GM19023 (cell line): ENCODE measurements at regions not wholly inside any gene's neighbourhood (a gene's known extent, or its start where the extent isn't known, plus 50 kb on each side); places are given as distances from the start of the nearest gene placed in this dataset.

Source experiments
- ATAC-seq: cut with Tn5 transposase; IDR thresholded peaks from one replicate; pipeline ENCODE4 v1.9.1; 2021; ENCODE audit warnings: mild to moderate bottlenecking, moderate library complexity; ENCODE audit not compliant: unreplicated experiment

- ATAC-seq: no peak
Observed at GRCh38 chr5:135220394-135221186, 178.4 kb downstream of the MACROH2A1 start.

GRCh38 chr5:135219868-135220267, 179.2 kb downstream of the MACROH2A1 start:
- no peak for ATAC-seq

- ATAC-seq: no peak
Observed at GRCh38 chr5:135218790-135219568, 180.1 kb downstream of the MACROH2A1 start.

- no peak for ATAC-seq
Observed at GRCh38 chr5:135218486-135218755, 180.6 kb downstream of the MACROH2A1 start.

- ATAC-seq: no peak
Observed at GRCh38 chr5:135217669-135218485, 181.2 kb downstream of the MACROH2A1 start.

- ATAC-seq: no peak
Observed at GRCh38 chr5:135216471-135217343, 182.3 kb downstream of the MACROH2A1 start.

- ATAC-seq: no peak
Observed at GRCh38 chr5:135215617-135216470, 181.8 kb upstream of the PITX1 start.

- no peak for ATAC-seq
Observed at GRCh38 chr5:135214897-135215616, 181.0 kb upstream of the PITX1 start.

- no peak for ATAC-seq
Observed at GRCh38 chr5:135213466-135214239, 179.6 kb upstream of the PITX1 start.

- ATAC-seq: no peak
Observed at GRCh38 chr5:135213027-135213386, 179.0 kb upstream of the PITX1 start.

GRCh38 chr5:135212361-135213026, 178.5 kb upstream of the PITX1 start:
- no peak for ATAC-seq

GRCh38 chr5:135211791-135212190, 177.8 kb upstream of the PITX1 start:
- no peak for ATAC-seq

GRCh38 chr5:135211083-135211790, 177.2 kb upstream of the PITX1 start:
- ATAC-seq: no peak

GRCh38 chr5:135210286-135211055, 176.4 kb upstream of the PITX1 start:
- no peak for ATAC-seq

GRCh38 chr5:135208903-135209721, 175.1 kb upstream of the PITX1 start:
- ATAC-seq: no peak

- no peak for ATAC-seq
Observed at GRCh38 chr5:135208555-135208902, 174.5 kb upstream of the PITX1 start.
